ENCODE measurements at regions not wholly inside any gene's neighbourhood (a gene's known extent, or its start where the extent isn't known, plus 50 kb on each side); places are given as distances from the start of the nearest gene placed in this dataset.

- ChIA-PET POLR2A (no interaction called here), CTCF (ENCODE audit: low intra/inter-chr PET ratio, low total read pairs) (no interaction called here)
- peaks cover 1 to 10% of the 10 kb centered on the region in 2 experiments; a peak in 2 of 5 replicates for H3K27me3 ChIP-seq (ENCODE audit: control insufficient read depth in 1 of 2, insufficient read depth in 2 of 2, low read length in 2 of 2)
- ATAC-seq: no peak
- no peaks in the 10 kb centered on the region for H3K9me3 ChIP-seq (ENCODE audit: low read length)
- no peak overlapping the region for H3K27ac ChIP-seq (ENCODE audit: extremely low read length, insufficient read depth, low read length)
- no peak overlapping the region for H3K4me2 ChIP-seq (ENCODE audit: low read depth, low read length)
- TF ChIP-seq HOXA7 (CRISPR knock-in tag; IDR thresholded peaks at IDR 0.05) (no peak), ZNF773 (CRISPR knock-in tag; IDR thresholded peaks at IDR 0.05; ENCODE audit: borderline replicate concordance) (no peak), KLF16 (CRISPR knock-in tag; IDR thresholded peaks at IDR 0.05) (no peak), U2AF2 (IDR thresholded peaks at IDR 0.05; ENCODE audit: low read depth, low read length) (no peak), TOPORS (CRISPR knock-in tag; IDR thresholded peaks at IDR 0.05) (no peak), ZBTB7A (CRISPR knock-in tag; IDR thresholded peaks at IDR 0.05) (no peak), ZNF777 (CRISPR knock-in tag; IDR thresholded peaks at IDR 0.05) (no peak), SRSF1 (optimal IDR thresholded peaks at IDR 0.05; ENCODE audit: low read depth, low read length) (no peak), TBX2 (CRISPR knock-in tag; IDR thresholded peaks at IDR 0.05; ENCODE audit: borderline replicate concordance) (no peak), ZBTB34 (CRISPR knock-in tag; IDR thresholded peaks at IDR 0.05) (no peak), ZNF703 (CRISPR knock-in tag; IDR thresholded peaks at IDR 0.05; ENCODE audit: borderline replicate concordance) (no peak), NFKB2 (CRISPR knock-in tag; IDR thresholded peaks at IDR 0.05; ENCODE audit: borderline replicate concordance) (no peak), DMAP1 (CRISPR knock-in tag; IDR thresholded peaks at IDR 0.05) (no peak), PHB2 (IDR thresholded peaks at IDR 0.05; ENCODE audit: partially characterized antibody) (no peak), ZNF263 (CRISPR knock-in tag; IDR thresholded peaks at IDR 0.05) (no peak), ZNF574 (CRISPR knock-in tag; IDR thresholded peaks at IDR 0.05) (no peak), ZNF264 (CRISPR knock-in tag; IDR thresholded peaks at IDR 0.05) (no peak), ZNF558 (CRISPR knock-in tag; IDR thresholded peaks at IDR 0.05; ENCODE audit: borderline replicate concordance) (no peak), HNRNPH1 (optimal IDR thresholded peaks at IDR 0.05; ENCODE audit: low read depth, low read length) (no peak), FOXK2 (IDR thresholded peaks at IDR 0.05) (no peak)
- in situ Hi-C loops (cut with HindIII; ENCODE audit: extremely low pct_ligation_motif_present, low pct_unique_long_range_greater_than_20kb) (no loop called here), intact Hi-C loops (cut with micrococcal nuclease; ENCODE audit: unreplicated experiment) (loop anchor here (10.0 kb wide), 1 partner anchor 272 kb away; no protein-coding TSS in a partner anchor)
- H3K36me3 ChIP-seq (replicated peaks in 1 of 2; ENCODE audit: control insufficient read depth in 1 of 2, insufficient read depth in 2 of 2, low read length in 2 of 2): no peaks in the 10 kb centered on the region
- H2AFZ ChIP-seq (ENCODE audit: low read length): no peak overlapping the region
- FAIRE-seq: no peak
- H4K20me1 ChIP-seq (ENCODE audit: insufficient read depth, low read length): no peaks in the 10 kb centered on the region
- no peak overlapping the region for H3K9ac ChIP-seq (ENCODE audit: insufficient read depth, low read depth, low read length)
- H3K4me3 ChIP-seq (replicated peaks in 1 of 3; ENCODE audit: insufficient read depth in 1 of 3, low read depth in 2 of 3, low read length in 3 of 3): no peak overlapping the region
- H3K4me1 ChIP-seq (ENCODE audit: insufficient read depth, low read length): no peaks in the 10 kb centered on the region
- DNase-seq (ENCODE audit: low spot score): no peak
- 45% methylated on average over 1 of the region's 1 CpG for WGBS (ENCODE audit: low lambda C conversion rate)
- no TSS peak for BruUV-seq (replicated peaks)
- H3K79me2 ChIP-seq (ENCODE audit: insufficient read depth, low read length): no peaks in the 10 kb centered on the region
Measured at GRCh38 chr14:22382395-22382794, 206.6 kb downstream of the DAD1 start.

All from HepG2 (cell line).